K562 (cell line): ENCODE measurements at regions not wholly inside any gene's neighbourhood (a gene's known extent, or its start where the extent isn't known, plus 50 kb on each side); places are given as distances from the start of the nearest gene placed in this dataset.

ENCODE experiments used
- ATAC-seq: fragments of 200-7000 bp; cut with Tn5 transposase; 3 replicates; pipeline ENCODE4 v1.9.1; 2020; ENCODE audit warnings: moderate library complexity
- BruUV-seq: library from RNA; stranded (reverse); fragments of 400-500 nt; replicated peaks from 2 replicates; lab custom pipeline; 2021; lab: Mats Ljungman, UMichigan
- CTCF ChIA-PET: fragments of 300-600 bp; formaldehyde crosslinking; extraction: SDS; loops from one replicate; lab custom pipeline; 2021; ENCODE audit warnings: low intra/inter-chr PET ratio; lab: Yijun Ruan, JAX
- POLR2A ChIA-PET: fragments of 300-600, 350-650 bp; sonication (Branson Sonifier 250); formaldehyde crosslinking; extraction: SDS; loops from one replicate; lab custom pipeline; 2021; ENCODE audit warnings: antibody characterized with exemption, inconsistent platforms; lab: Yijun Ruan, JAX
- DNase-seq, 4 experiments: peaks; one replicate each; pipeline versions ENCODE4 v3.0.0 to v3.0.0-alpha.2; 2011 to 2018; ENCODE audit warnings: low spot score in 3 of 4, mixed read lengths in 3 of 4; ENCODE audit errors: extremely low read depth in 1 of 4
- FAIRE-seq: peaks from 2 replicates; lab custom pipeline; 2011; peaks lifted over from hg19 to GRCh38; lab: Jason Lieb, UNC
- H2AFZ ChIP-seq: 2 replicates; pipeline ENCODE4 v1.6.0; 2011; ENCODE audit warnings: low read depth, low read length, control low read depth, inconsistent platforms
- H3K27ac ChIP-seq: fragments of 200-600 bp; 3 replicates; pipeline ENCODE4 v1.8.0; 2011; ENCODE audit warnings: low read depth, mild to moderate bottlenecking, control low read depth, inconsistent platforms, low read length, moderate library complexity, mixed read lengths; ENCODE audit errors: extremely low read depth
- H3K27me3 ChIP-seq, 2 experiments: fragments of 300-600 bp in 1 of 2; 2 replicates in 1 of 2; 3 replicates in 1 of 2; pipeline versions ENCODE4 v1.6.0 to v1.8.0; 2011; ENCODE audit warnings: inconsistent platforms in 2 of 2, low read length in 2 of 2, mild to moderate bottlenecking in 1 of 2, mixed read lengths in 1 of 2, moderate library complexity in 1 of 2; ENCODE audit not compliant: control insufficient read depth in 2 of 2, insufficient read depth in 2 of 2
- H3K36me3 ChIP-seq: fragments of 300-600 bp; 3 replicates; pipeline ENCODE4 v1.8.0; 2011; ENCODE audit warnings: mild to moderate bottlenecking, low read length, inconsistent platforms; ENCODE audit not compliant: control insufficient read depth, insufficient read depth
- H3K4me1 ChIP-seq, 2 experiments: fragments of 200-600 bp in 1 of 2; replicated peaks in 1 of 2; 2 replicates in 1 of 2; 3 replicates in 1 of 2; pipeline versions ENCODE4 v1.5.1 to v1.8.0; 2011; ENCODE audit warnings: inconsistent platforms in 2 of 2, low read length in 2 of 2, mild to moderate bottlenecking in 1 of 2, mixed read lengths in 1 of 2, moderate library complexity in 1 of 2; ENCODE audit not compliant: control insufficient read depth in 2 of 2, insufficient read depth in 2 of 2
- H3K4me2 ChIP-seq: 2 replicates; pipeline ENCODE4 v1.6.1; 2011; ENCODE audit warnings: low read length, control low read depth, inconsistent platforms, mixed read lengths; ENCODE audit not compliant: insufficient read depth
- H3K4me3 ChIP-seq: fragments of 200-600 bp; sonication (generic), shearing (Covaris generic); 2 replicates; pipeline ENCODE4 v1.5.1; 2016; ENCODE audit warnings: control low read depth, inconsistent platforms
- H3K79me2 ChIP-seq: fragments of 200-600 bp; 3 replicates; pipeline ENCODE4 v1.8.0; 2011; ENCODE audit warnings: low read length, inconsistent platforms; ENCODE audit not compliant: control insufficient read depth, insufficient read depth
- H3K9ac ChIP-seq, 2 experiments: 2 replicates each; pipeline versions ENCODE4 v1.6.0 to v1.6.1; 2011; ENCODE audit warnings: low read depth in 2 of 2, low read length in 2 of 2, control low read depth in 1 of 2, inconsistent platforms in 1 of 2, mild to moderate bottlenecking in 1 of 2, mixed read lengths in 1 of 2; ENCODE audit not compliant: insufficient read depth in 1 of 2
- H3K9me1 ChIP-seq: one replicate; pipeline ENCODE4 v1.6.0; 2011; ENCODE audit warnings: inconsistent platforms, mild to moderate bottlenecking, low read length, moderate library complexity; ENCODE audit not compliant: control insufficient read depth, insufficient read depth
- H3K9me3 ChIP-seq: replicated peaks from 2 replicates; pipeline ENCODE4 v1.5.1; 2011; ENCODE audit warnings: low read depth, low read length, inconsistent platforms; ENCODE audit not compliant: control insufficient read depth, insufficient read depth
- H4K20me1 ChIP-seq: replicated peaks from 2 replicates; pipeline ENCODE4 v1.6.1; 2011; ENCODE audit warnings: low read length, inconsistent platforms, mixed read lengths; ENCODE audit not compliant: control insufficient read depth, insufficient read depth
- CEBPB ChIP-seq: fragments of 450-650 bp; IDR thresholded peaks from 2 replicates; pipeline ENCODE4 v1.6.1; 2016; ENCODE audit warnings: missing genetic modification characterization, missing compliant biosample characterization
- CREM ChIP-seq: IDR thresholded peaks from 2 replicates; pipeline ENCODE4 v1.6.1; 2014; ENCODE audit warnings: antibody characterized with exemption, low read depth
- ETV5 ChIP-seq: sonication (generic); formaldehyde crosslinking; IDR thresholded peaks from 2 replicates; pipeline ENCODE4 v1.4.0; 2020; ENCODE audit warnings: low read depth, mild to moderate bottlenecking, missing genetic modification reagents
- KAT7 ChIP-seq: sonication (generic); formaldehyde crosslinking; IDR thresholded peaks from 2 replicates; pipeline ENCODE4 v1.8.0; 2022; ENCODE audit warnings: missing genetic modification reagents, mild to moderate bottlenecking, borderline replicate concordance
- KLF10 ChIP-seq: fragments of 250-450 bp; sonication (Bioruptor Pico); IDR thresholded peaks from 2 replicates; pipeline ENCODE4 v1.6.1; 2021; ENCODE audit warnings: matching md5 sums
- LEF1 ChIP-seq: fragments of 450-650 bp; IDR thresholded peaks from 2 replicates; pipeline ENCODE4 v1.6.1; 2016; ENCODE audit warnings: mild to moderate bottlenecking
- RBM39 ChIP-seq: fragments of 200-400 bp; formaldehyde crosslinking; optimal IDR thresholded peaks from 2 replicates; pipeline ENCODE3; 2018; ENCODE audit warnings: low read depth, low read length
- RREB1 ChIP-seq: fragments of 250-450 bp; sonication (Bioruptor Pico); IDR thresholded peaks from 2 replicates; pipeline ENCODE4 v1.4.0; 2020
- SIN3B ChIP-seq: fragments of 450-650 bp; IDR thresholded peaks from 2 replicates; pipeline ENCODE4 v1.6.1; 2017; ENCODE audit warnings: low read depth, mild to moderate bottlenecking, moderate library complexity
- ZNF347 ChIP-seq: fragments of 450-650 bp; formaldehyde crosslinking; IDR thresholded peaks from 2 replicates; pipeline ENCODE4 v1.4.0; 2020; ENCODE audit warnings: low read depth, mild to moderate bottlenecking, moderate library complexity
- WGBS: fragments of 100-300 bp; shearing (Covaris generic); methylation state at CpG from one replicate; pipeline ENCODE4 v1.1.6; 2016; ENCODE audit warnings: low coverage, mixed read lengths; ENCODE audit not compliant: insufficient coverage; ENCODE audit errors: missing lambda C conversion rate; 5-methylcytosine and 5-hydroxymethylcytosine counted together
- in situ Hi-C: fragments of 300-500 bp; cut with MboI; formaldehyde crosslinking; loops from 4 replicates; pipeline ENCODE4 v1.15.0; 2018; ENCODE audit warnings: inconsistent platforms, mixed read lengths
- intact Hi-C: fragments of 100-400 bp; cut with micrococcal nuclease; formaldehyde crosslinking; loops from 2 replicates; pipeline ENCODE4 v1.14.2; 2022

- TF ChIP-seq RREB1 (CRISPR knock-in tag): no peak
- TF ChIP-seq SIN3B: no peak
- TF ChIP-seq CREM: no peak
These were observed 57.1 kb upstream of the RWDD3 start (continued) for GRCh38 chr1:95176861-95177260.

GRCh38 chr1:95179205-95179986, 54.6 kb upstream of the RWDD3 start:
- Histone ChIP-seq H3K9ac (peak overlapping the region in 1 of 2 experiments; percentile 46; a peak in 2 of 4 replicates), H3K4me3 (no peak overlapping the region), H3K9me1 (no peaks in the 10 kb centered on the region), H3K4me1 (peaks cover 14 to 20% of the 10 kb centered on the region in 2 experiments; a peak in 4 of 5 replicates), H3K4me2 (peak overlapping the region; percentile 30), H2AFZ (peak overlapping the region; percentile 36), H3K27me3 (no peaks in the 10 kb centered on the region), H4K20me1 (no peaks in the 10 kb centered on the region), H3K79me2 (no peaks in the 10 kb centered on the region), H3K36me3 (peaks cover 11% of the 10 kb centered on the region), H3K27ac (peak overlapping the region; percentile 64), H3K9me3 (no peaks in the 10 kb centered on the region)
- intact Hi-C loops (loop anchor here (2.0 to 10.0 kb wide), 3 partner anchors 53 to 95 kb away; partner anchors contain the start of genes RWDD3 and TLCD4), in situ Hi-C loops (no loop called here)
- ChIA-PET CTCF (no interaction called here), POLR2A (interaction anchor here (0.6 to 2.4 kb wide), 10 partner anchors 11 to 64 kb away, joined by 3 to 14 read pairs (median 4); partner anchors contain the start of gene TLCD4)
- no TSS peak for BruUV-seq
- peak; percentile 97 for FAIRE-seq
- 24% methylated on average over 2 of the region's 2 CpGs for WGBS
- peak; percentile 74 to 92 (median 86) for DNase-seq
- ATAC-seq: peak; percentile 98
- TF ChIP-seq CEBPB (tag) (no peak), LEF1 (peak; percentile 86), KAT7 (CRISPR knock-in tag) (no peak), RBM39 (no peak), ETV5 (CRISPR knock-in tag) (no peak), KLF10 (no peak), ZNF347 (CRISPR knock-in tag) (no peak)
